ENCODE measurements at regions not wholly inside any gene's neighbourhood (a gene's known extent, or its start where the extent isn't known, plus 50 kb on each side); places are given as distances from the start of the nearest gene placed in this dataset.

- TF ChIP-seq, protein P1, sequence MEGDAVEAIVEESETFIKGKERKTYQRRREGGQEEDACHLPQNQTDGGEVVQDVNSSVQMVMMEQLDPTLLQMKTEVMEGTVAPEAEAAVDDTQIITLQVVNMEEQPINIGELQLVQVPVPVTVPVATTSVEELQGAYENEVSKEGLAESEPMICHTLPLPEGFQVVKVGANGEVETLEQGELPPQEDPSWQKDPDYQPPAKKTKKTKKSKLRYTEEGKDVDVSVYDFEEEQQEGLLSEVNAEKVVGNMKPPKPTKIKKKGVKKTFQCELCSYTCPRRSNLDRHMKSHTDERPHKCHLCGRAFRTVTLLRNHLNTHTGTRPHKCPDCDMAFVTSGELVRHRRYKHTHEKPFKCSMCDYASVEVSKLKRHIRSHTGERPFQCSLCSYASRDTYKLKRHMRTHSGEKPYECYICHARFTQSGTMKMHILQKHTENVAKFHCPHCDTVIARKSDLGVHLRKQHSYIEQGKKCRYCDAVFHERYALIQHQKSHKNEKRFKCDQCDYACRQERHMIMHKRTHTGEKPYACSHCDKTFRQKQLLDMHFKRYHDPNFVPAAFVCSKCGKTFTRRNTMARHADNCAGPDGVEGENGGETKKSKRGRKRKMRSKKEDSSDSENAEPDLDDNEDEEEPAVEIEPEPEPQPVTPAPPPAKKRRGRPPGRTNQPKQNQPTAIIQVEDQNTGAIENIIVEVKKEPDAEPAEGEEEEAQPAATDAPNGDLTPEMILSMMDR (IDR thresholded peaks at IDR 0.05): no peak
- no peak for TF ChIP-seq POLR2A (IDR thresholded peaks at IDR 0.05)
Observed at GRCh38 chr6:141242957-141243356, 889.8 kb upstream of the GJE1 start.

Measured in heart left ventricle (tissue), 13 donors.